DMS153 treated with DMSO at 0.1 percent for 48 hours (cell line): ENCODE measurements at regions not wholly inside any gene's neighbourhood (a gene's known extent, or its start where the extent isn't known, plus 50 kb on each side); places are given as distances from the start of the nearest gene placed in this dataset.

Source experiments
- DNase-seq: peaks from one replicate; lab custom pipeline; 2025; ENCODE audit not compliant: unreplicated experiment; lab: John Stamatoyannopoulos, UW

GRCh38 chr6:93575495-93576267, 156.3 kb upstream of the EPHA7 start:
- DNase-seq, result no peak

- DNase-seq, result no peak
Observed at GRCh38 chr6:93574299-93574698, 154.9 kb upstream of the EPHA7 start.

GRCh38 chr6:93571346-93571745, 152.0 kb upstream of the EPHA7 start:
- no peak for DNase-seq

GRCh38 chr6:93568169-93568568, 148.8 kb upstream of the EPHA7 start:
- DNase-seq, result no peak

GRCh38 chr6:93567164-93567563, 147.8 kb upstream of the EPHA7 start:
- peak; percentile 19 for DNase-seq

GRCh38 chr6:93566285-93566684, 146.9 kb upstream of the EPHA7 start:
- DNase-seq, result no peak

- DNase-seq, result no peak
Observed at GRCh38 chr6:93562582-93562981, 143.2 kb upstream of the EPHA7 start.

GRCh38 chr6:93555292-93555691, 135.9 kb upstream of the EPHA7 start:
- DNase-seq, result no peak

- DNase-seq, result no peak
Observed at GRCh38 chr6:93554018-93554417, 134.7 kb upstream of the EPHA7 start.

GRCh38 chr6:93550551-93551276, 131.4 kb upstream of the EPHA7 start:
- peak; percentile 22 for DNase-seq

GRCh38 chr6:93549868-93550267, 130.5 kb upstream of the EPHA7 start:
- DNase-seq, result no peak

- no peak for DNase-seq
Observed at GRCh38 chr6:93524671-93525451, 105.5 kb upstream of the EPHA7 start.

GRCh38 chr6:93523365-93523764, 104.0 kb upstream of the EPHA7 start:
- no peak for DNase-seq

- DNase-seq, result no peak
Observed at GRCh38 chr6:93516441-93516840, 97.1 kb upstream of the EPHA7 start.

- DNase-seq, result no peak
Observed at GRCh38 chr6:93515736-93516135, 96.4 kb upstream of the EPHA7 start.

- no peak for DNase-seq
Observed at GRCh38 chr6:93498713-93499112, 79.4 kb upstream of the EPHA7 start.

- no peak for DNase-seq
Observed at GRCh38 chr6:93496548-93496947, 77.2 kb upstream of the EPHA7 start.

GRCh38 chr6:93494057-93494456, 74.7 kb upstream of the EPHA7 start:
- DNase-seq, result no peak

- DNase-seq, result no peak
Observed at GRCh38 chr6:93474733-93475179, 55.4 kb upstream of the EPHA7 start.

GRCh38 chr6:93471281-93471680, 51.9 kb upstream of the EPHA7 start:
- DNase-seq, result no peak
